GM19025 (cell line): ENCODE measurements at regions not wholly inside any gene's neighbourhood (a gene's known extent, or its start where the extent isn't known, plus 50 kb on each side); places are given as distances from the start of the nearest gene placed in this dataset.
"Not testable (repeated sequence)": the region's sequence is repeated elsewhere in the genome, so short reads cannot be mapped to it uniquely, and the experiment has no call there.

ENCODE experiments used
- ATAC-seq: cut with Tn5 transposase; IDR thresholded peaks from one replicate; pipeline ENCODE4 v1.9.1; 2021; ENCODE audit warnings: mild to moderate bottlenecking, low read depth, moderate library complexity; ENCODE audit not compliant: unreplicated experiment

DNA sequence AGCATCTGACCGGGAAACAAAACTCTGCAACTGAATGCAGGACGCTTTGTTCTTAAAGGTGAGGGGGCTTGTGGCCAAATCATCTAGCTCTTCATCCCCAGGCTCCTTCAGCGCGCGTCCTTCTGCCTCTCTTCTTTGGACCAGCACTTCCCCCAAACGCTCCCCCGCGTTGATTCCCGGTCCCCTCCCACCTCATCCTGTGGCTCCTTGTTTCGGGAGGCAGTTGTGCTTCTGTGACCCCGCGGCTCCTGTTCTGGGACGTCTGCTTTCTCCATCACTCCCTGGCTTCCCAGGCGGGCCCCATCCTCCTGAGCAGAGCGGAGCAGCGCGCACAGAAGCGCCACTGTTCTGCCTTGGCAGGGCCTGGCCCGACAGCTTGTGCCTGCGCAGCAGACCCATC is 109.7 kb upstream of the ZNG1E start:
- ATAC-seq = not testable (repeated sequence)

DNA sequence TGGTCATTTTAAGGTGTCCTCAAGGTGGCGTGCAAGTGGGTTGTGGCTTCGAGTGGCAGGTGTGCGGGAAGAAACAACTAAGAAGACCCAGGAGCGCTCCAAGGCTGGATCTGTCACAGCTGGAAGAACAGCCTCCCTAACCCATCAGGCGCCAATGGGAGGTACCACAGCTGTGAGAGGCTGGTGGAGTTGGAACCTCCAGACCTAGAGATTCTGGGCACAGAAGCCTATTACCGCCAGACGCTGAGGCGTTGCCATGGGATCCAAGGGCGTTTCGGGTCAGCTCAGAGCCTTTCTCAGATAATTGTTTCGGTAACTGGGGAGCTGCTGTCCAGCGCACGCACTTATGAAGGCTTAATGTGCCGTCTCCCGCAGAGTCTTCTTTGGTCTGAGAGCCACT is 156.7 kb upstream of the ZNG1E start:
- not testable (repeated sequence) for ATAC-seq

DNA sequence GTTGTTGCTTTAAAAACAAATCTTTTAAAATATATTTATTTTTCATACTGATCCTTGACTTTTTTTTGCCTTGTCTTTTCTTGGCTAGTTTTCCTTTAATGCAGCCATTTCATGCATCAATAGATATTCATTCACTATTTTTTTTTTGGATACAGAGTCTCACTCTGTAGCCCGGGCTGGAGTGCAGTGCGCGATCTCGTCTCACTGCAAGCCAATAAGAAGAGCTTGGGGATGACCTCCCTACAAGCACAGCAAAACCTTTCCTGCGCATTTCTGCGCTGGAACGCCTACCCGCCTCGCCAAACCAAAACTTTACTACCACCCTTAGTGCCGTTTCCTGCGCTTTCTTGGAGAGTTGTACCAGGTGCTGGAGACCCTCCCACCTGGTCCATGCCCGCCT is 161.3 kb upstream of the ZNG1E start:
- not testable (repeated sequence) for ATAC-seq

DNA sequence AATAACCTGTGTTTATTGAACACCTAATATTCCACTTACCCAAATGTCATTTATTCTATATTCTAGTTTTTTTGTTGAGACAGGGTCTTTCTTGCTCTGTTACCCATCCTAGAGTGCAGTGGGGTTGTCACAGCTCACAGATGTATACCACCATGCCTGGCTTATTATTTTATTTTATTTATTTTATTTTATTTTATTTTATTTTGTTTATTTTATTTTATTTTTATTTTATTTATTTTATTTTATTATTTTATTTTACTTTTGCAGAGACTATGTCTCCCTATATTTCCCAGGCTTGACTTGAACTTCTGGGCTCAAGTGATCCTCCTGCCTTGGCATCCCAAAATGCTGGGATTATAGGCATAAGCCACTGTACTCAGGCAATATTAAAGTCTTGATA is 167.8 kb upstream of the ZNG1E start:
- ATAC-seq = not testable (repeated sequence)

DNA sequence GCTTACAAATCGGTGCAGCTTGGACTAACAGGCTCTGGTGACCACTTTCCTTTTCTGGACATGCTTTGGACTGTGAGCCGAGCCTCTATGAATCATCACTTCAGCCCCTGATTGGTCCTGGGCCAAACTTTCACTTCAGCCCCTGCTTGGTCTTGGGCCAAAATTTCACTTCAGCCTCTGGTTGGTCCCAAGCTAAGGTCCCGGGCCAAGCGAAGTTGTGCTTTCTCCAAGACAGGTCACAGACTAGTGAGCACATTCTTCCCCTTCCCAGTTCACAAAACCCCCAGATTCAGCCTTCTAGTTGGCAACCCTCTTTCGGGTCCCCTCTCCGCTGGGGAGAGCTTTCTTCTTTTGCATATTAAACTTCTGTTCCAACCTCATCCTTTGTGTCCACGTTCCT is 171.0 kb upstream of the ZNG1E start:
- not testable (repeated sequence) for ATAC-seq

DNA sequence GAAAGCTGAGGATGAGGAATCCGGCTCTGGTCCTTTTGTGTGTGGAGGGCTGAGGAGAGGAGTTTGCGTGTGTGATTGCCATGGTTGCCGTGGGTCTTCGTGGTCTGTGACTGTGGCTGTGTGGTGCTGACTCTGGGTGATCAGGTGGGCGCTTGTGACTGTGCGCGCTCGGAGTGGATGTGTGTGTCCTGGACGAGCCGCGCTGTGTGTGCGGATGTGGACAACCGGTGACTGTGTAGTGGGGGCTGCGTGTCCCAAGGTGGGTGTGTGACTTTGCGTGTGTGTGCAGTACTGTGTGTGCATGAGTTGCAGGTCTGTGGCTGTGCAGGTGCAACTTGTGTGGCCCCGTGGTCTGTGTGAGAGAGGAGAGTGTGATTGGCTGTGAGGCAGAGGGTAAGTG is 172.0 kb upstream of the ZNG1E start:
- ATAC-seq = not testable (repeated sequence)

DNA sequence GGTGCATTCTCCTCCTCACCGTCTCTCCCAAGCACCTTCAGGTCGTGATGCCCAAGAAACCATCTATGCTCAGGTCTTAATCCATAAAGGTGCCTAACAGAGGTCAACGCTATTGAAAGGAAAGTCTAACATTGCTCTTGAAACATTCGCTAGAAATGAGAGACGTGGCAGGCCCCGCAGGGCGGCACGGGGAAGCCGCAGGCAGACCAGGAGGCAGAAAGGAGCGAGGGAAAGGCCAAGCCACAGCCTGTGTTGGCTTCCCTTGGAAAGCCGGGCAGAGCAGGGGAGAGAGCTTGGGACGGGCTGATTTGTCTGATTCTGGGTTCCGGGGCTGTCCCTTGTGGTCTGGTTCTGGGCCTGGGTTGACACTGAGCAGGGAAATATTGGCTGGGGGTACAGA is 192.8 kb upstream of the ZNG1E start:
- ATAC-seq = not testable (repeated sequence)

DNA sequence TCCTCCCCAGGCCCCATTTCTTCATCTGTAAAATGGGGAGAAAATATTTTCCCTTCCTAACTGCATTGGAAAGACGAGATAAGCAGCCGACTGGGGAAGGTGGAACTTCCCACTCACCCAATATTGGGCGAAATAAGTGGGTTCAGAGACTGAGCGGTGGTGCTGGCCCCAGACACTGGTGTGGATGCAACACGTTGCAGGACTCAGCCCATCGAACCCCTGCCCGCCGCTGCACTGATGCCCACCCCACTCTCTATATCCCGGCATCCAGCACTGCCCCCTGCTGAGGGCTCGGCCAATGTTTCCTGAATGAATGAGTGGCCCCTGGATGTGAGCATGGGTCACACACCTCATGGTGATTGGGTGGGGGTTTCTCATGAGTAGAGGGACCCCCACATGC is 194.4 kb upstream of the ZNG1E start:
- not testable (repeated sequence) for ATAC-seq

DNA sequence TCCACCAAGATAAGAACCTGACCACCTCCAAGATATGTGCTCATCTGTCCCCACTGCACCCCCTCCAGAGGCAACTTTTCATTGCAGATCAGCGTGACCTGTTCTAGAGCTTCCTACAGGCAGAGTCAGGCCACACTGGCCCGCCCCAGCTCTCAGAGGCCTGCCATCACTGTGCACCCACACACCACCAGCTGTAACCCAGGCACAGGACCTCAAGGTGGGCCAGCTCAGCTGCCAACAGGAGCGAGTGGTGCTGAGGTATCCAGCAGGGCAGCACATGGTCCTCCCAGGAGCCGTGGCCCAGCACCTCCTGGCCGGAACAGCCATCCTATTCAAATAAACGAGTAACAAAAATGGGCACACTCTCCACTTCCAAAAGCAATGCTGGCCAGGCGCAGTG is 189.9 kb upstream of the FOXD4L5 start:
- not testable (repeated sequence) for ATAC-seq

DNA sequence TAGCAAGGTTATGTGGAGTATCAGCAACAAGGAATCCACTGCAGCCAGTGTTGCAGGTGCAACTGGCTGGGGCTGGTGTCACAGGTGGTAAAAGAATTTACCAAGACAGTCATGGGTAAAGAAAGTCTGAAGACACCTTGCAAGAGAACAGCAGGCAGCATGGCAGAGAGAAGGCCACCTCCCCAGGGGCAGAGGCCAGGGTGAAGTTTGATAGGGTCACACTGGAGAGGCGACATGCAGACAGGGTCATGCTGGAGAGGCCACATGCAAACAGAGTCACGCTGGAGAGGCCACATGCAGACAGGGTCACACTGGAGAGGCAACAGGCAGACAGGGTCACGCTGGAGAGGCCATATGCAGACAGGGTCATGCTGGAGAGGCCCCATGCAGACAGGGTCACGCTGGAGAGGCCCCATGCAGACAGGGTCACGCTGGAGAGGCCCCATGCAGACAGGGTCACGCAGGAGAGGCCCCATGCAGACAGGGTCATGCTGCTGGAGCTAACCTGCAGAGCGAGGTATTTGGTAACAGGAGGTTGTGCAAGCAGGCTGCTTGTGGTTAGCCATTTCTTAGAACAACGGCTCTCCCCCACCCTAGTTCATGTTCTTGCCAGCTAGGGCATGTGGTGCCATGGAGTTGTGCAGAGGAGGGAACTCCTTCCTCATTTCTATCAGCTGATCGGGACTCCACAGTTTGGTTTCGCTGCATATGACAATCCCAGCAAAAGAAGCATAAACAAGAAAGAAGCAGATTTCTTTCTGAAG is 188.2 kb upstream of the FOXD4L5 start:
- not testable (repeated sequence) for ATAC-seq

DNA sequence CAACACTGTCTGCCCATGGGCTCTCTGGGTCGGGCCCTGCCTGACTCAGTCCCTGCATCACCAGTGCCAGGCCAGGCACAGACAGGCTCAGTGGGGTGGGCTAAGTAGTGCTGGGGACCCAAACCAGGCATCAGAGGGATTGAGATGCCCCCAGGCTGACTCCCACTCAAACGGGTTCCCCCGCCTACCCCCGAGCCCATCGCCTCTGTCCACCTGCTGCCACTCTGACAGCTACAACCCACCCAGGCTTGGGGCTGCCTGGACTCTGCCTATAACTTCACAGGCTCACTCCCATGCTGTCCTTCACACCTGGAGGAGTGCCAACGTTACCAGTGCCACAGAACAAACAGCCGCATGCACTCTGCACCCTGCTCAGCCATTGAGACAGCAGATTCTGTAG is 186.1 kb upstream of the FOXD4L5 start:
- ATAC-seq = not testable (repeated sequence)

DNA sequence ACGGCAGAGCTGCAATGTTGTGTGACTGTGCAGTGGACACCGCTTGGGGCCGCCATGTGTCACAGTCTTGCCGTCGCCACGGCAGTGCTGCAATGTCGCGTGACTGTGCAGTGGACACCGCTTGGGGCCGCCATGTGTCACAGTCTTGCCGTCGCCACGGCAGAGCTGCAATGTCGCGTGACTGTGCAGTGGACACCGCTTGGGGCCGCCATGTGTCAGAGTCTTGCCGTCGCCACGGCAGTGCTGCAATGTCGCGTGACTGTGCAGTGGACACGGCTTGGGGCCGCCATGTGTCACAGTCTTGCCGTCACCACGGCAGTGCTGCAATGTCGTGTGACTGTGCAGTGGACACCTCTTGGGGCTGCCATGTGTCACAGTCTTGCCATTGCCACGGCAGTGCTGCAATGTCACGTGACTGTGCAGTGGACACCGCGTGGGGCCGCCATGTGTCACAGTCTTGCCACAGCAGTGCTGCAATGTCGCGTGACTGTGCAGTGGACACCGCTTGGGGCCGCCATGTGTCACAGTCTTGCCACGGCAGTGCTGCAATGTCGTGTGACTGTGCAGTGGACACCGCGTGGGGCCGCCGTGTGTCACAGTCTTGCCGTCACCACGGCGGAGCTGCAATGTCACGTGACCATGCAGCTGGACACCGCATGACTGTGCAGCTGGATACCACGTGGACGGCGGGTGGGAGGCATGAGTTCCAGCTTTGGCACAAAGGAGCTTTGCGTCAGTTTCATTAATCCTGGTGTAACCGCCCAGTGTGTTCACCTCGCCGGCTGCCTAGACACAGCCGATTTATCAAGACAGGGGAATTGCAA is 182.1 kb upstream of the FOXD4L5 start:
- not testable (repeated sequence) for ATAC-seq

DNA sequence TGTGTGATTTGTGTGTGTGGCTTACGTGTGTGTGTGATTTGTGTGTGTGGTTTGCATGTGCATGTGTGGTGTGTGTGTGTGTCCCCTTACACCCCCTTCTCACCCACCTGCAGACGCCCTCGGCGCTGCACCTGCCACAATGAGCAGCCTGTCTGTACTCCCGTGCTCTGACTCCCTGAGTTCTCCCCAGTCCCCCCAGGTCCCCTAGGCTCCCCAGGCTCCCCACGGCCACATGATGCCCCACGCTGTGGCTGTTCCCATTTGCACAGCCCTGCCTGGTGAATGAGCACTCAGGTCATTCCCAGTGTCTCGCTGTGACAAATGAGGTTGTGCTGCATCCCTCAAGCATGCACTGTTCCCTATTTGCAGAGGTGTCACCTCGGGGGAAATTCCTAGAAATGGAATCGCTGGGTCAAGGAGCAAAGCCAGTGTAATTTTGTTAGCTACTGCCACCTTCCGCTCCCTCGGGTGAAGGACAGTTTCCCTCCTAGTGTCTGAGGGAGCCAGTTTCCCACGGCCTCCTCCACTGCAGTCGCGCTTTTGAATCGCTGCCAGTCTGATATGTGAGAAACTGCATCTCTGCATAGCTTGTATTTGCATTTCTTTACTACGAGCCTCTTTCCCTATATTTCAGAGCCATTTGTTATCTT is 180.4 kb upstream of the FOXD4L5 start:
- ATAC-seq = not testable (repeated sequence)

DNA sequence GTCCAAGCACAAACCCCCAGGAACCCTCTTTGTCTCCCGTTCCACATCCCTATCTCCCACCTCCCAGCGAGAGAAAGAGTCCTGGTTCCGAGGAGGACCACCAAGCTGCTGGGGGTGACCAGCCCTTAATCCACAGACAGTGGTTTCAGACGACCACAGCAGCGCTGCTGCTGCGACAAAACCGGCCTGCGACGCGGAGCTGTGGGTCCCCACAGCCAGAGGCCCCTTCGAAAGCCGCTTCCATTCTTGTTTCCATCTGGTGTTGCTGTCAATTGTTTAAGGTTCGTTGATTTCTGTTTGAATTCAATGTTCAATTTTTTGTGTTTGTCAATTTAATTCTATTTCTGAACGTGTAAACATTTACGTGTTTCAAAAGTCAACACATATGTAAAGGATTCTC is 177.5 kb upstream of the FOXD4L5 start:
- ATAC-seq = not testable (repeated sequence)

DNA sequence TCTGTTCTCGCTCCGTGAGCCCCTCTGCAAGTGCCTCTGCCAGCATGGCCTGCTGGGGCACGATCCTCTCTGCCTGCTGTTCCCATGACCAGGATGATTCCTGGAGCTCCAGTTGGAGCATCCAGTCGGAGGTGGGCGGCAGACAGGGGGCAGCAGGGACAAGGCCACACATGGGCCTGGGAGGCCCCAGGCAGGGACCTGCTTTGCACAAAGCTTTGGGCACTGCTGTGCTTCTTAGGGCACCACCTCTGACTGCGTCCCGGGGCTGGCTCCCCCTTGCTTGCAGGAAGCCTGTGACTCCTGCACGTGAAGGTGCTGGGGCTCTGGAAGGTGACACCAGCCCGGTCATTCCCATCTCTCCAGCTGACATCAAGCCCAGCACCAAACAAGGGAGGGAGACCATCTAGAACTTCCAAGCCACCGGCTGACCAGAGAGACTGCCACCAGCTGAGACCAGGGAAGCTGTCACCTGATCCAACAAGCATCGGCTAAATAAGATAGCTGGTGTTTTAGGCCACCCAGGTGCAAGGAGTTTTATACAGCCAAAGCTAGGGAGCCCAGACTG is 174.8 kb upstream of the FOXD4L5 start:
- ATAC-seq = no peak

DNA sequence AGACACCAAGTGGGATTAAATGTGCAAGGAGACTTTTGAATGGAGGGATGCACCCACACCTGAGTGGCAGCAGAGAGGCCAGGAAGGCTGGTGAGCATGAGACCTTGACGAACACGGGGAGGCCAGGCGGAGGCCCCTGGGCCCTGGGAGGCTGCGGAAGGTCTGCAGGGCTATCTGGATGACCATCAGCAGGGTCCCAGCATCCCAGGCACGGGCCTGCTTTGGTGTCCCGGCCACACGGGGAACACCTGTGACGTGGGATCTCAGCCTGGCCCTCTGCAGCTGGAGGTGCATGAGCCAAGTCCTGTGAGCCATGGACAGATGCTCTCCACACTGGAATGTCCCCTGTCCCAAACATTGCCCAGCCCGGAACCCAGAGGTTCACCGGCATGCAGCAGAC is 174.0 kb upstream of the FOXD4L5 start:
- ATAC-seq = no peak

DNA sequence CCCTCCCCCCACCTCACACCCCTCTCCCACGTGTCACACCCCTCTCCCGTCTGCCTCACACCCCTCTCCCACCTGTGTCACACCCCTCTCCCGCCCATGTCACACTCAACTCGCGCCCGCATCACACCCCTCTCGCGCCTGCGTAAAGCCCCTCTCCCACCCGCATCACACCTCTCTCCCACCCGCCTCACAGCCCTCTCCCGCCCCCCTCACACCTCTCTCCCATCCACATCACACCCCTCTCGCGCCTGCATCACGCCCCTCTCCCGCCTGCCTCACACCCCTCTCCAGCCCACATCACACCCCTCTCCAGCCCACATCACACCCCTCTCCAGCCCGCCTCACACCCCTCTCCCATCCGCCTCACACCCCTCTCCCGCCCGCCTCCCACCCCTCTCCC is 173.5 kb upstream of the FOXD4L5 start:
- ATAC-seq = no peak

DNA sequence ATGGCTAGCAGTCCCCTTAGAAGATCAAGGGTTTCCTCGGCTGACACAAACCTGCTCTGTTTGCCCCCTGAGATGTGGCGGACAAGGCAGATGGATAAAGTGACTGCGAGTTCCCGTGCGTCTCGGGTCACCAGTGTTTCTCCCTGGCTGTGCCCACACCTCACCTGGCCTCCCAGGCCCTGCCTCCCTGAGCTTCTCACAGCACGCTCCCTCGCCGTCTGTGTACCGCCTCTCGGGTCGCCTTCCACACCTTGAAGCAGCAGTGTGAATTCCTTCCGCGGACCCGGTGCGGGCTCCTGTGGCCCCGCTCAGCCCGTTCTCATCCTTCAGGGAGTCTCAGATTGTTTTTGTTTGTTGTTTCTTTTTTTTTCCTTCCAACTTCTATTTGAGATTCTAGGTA is 172.0 kb upstream of the FOXD4L5 start:
- ATAC-seq = not testable (repeated sequence)

DNA sequence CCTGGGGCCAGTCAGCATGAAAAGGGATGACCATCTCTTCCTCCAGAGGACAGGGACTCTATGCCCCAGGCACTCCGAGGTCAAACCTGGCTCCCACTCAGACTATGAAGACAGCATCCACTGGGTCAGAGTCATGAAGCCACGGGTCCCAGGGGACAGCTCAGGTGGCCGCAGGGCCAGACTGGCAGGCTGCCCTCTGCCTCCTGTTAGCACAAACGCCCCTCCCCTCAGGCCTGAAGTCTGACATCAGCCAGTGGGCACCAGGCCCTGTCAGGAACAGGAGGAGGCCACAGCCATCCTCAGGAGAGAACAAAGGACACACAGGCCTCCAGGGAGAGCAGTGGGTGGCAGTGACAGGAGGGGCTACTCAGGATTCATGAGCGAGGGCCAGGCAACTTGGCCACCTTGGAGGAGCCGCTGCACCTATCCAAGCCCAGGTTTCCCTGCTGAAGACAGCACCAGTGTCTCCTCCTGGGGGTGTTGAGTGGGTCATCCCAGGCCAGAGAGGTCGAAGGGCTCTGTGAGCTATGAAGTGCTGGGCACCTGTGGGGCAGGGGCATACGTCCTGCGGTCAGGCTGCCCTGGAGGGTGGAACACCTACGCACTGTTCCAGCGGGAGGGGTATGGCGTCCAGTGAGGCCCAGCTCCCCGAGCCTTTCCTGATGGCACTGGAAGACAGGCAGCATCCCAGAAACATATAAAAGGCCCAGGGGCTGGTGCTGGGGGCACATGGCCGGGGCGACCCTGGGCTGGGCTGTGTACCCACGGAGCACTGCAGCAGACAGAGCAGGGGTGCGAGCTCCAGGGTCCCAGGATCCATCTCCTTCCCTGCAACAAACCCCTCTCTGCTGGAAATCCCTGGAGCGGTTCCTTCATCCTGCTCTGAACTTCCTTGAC is 171.0 kb upstream of the FOXD4L5 start:
- ATAC-seq = not testable (repeated sequence)

DNA sequence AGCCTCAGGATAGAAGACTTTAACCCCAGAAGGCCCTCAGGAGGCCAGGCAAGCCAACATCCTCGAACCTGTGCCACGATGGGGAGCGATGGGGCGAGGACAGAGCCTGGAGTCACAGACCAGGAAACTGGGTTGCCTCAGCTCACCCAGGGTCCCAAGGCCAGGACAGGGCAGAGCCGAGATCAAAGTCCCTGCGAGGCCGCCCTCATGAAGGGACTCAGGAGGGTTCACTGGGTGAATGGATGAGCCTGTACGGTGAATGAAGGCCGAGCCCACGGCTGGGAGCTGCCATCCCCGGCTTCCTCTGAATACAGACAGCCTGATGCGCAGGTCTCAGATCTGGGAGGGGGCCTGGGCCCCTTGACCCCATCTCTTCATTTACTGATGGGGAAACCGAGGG is 170.1 kb upstream of the FOXD4L5 start:
- not testable (repeated sequence) for ATAC-seq
